GM18519 (cell line): ENCODE measurements at regions not wholly inside any gene's neighbourhood (a gene's known extent, or its start where the extent isn't known, plus 50 kb on each side); places are given as distances from the start of the nearest gene placed in this dataset.

ENCODE experiments used
- ATAC-seq: cut with Tn5 transposase; IDR thresholded peaks from one replicate; pipeline ENCODE4 v1.9.1; 2021; ENCODE audit warnings: mild to moderate bottlenecking, moderate library complexity; ENCODE audit not compliant: unreplicated experiment, low FRiP score

DNA sequence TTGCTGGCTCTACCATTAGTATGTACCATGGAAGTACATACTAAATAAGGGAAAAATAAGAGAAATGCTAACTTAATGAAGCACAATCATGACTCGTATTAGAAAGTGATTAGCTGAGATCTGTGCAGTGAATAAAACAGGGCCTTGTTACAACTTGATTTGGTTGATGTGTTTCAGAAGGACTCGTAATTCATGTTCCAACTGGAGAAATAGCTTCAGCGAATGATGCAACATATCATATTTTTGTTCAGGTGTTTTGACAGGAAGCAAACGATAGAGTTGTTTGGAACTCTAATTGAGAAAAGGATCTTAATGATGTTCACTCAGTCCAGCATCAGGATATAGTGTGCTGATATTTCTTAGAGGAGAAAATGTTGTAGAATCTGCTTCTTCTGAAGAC is 474.6 kb upstream of the WWC1 start:
- no peak for ATAC-seq

DNA sequence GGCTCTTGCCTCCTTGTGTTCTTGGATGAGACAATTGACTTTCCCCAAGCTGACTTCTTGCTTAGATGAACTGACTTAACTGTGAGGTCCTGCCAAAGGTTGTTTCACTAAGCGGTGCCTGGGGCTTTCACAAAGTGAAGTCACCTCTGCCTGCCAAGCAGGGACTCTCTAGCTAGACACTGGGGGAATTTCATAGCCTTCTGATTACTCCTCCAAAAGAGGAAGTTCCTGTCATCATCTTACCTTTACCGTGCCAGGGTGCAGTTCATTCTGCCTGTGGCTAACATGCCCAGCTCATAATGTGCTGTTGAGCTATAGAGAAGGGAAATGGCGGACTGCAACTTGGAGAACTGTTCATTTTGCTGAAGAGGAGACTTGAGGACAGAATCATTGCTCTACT is 472.0 kb upstream of the WWC1 start:
- ATAC-seq: peak; percentile 95

DNA sequence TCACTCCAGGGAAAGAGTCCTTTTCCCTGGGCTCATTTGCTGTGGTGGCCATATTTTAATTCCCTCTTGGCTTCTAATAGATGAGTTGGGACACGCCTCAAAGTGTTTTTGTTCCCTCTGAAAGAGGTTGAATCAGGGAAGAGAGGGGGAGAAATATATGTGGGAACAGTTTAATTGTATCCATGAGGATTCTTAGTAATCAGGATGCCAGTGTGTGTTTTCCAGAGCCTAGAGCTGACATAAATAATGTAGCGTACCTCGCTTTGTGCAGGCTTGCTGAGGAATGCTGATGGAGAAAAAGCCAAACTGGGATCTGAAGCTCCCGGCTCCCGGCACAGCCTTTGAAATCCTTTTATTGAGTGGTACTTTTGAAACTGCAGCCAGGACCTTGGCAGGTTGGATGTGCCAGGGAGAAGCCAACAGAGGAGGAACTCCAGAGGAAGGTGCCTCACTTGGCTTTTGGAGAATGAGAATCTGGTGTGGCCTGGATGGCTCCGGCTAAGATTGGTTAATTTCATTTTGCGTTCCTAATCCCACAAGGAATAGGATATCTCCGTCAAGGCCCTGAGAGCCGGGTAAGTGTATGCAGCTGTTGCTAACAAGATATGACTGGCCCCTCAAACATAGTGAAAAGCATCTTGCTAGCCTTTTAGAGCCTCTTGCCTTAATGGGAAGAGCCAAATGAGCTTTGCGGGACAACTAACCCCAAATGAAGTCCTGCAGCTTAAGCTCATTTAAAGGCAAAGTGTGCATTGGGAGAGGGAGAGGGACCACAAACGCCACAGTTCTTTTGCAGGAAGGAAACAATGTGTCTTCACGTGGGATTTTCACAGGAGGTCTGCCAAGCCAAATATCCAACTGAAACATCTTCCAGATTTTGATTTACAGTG is 471.1 kb upstream of the WWC1 start:
- no peak for ATAC-seq

DNA sequence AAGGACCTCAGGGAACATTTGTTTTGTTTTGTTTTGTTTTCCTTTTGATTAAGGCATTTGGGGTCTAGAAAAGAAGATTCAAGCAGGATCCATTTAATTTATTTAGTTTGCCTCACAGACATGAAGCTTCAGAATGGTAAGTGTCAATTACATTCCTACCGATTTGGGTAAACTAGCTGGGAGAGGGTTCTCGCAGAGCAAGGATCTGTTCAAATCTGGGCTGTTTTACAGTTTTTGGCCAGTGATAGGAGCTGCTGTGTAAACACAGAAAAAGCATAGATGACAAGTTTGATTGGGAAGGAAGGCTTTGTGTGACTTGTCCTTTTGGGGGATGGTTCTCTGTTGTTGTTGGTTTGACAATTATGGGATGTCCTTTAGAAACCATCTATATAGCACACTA is 470.3 kb upstream of the WWC1 start:
- no peak for ATAC-seq

DNA sequence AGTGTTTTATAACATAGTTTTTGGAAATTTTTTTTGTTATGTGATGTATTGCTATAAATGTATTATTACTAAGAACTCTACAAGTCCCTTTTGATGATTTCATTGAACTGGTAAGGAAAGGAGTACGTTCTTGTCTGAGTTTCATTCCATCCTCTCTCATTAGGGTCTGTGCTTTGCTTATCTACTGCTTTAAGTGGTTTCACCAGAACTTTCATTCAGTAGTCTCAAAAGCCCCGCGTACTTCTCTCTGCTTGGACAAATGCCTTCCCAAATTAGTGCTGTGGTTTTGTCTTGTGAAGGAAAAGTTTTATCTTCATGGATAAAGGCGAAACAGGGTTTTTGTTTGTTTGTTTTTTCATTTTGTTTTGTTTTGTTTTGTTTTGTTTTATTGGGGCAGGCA is 469.8 kb upstream of the WWC1 start:
- no peak for ATAC-seq

DNA sequence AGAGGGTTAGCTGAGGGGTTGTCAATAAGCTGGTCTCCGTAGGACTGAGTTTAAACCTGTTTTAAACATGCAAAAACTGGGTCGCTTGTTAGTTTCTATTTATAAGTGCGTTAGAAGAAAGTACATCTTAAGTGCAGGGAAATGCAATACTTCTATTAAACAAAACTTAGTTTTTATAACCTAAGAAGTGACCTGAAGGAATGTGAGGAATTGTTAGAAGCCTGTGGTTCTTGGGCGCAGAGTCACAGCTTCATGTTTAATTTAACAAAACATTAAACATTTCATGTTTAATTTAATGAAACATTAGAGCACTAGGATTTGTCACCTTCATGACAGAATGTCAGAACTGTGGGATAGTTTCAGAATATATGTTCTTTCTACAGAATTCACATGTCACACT is 469.2 kb upstream of the WWC1 start:
- ATAC-seq: no peak

DNA sequence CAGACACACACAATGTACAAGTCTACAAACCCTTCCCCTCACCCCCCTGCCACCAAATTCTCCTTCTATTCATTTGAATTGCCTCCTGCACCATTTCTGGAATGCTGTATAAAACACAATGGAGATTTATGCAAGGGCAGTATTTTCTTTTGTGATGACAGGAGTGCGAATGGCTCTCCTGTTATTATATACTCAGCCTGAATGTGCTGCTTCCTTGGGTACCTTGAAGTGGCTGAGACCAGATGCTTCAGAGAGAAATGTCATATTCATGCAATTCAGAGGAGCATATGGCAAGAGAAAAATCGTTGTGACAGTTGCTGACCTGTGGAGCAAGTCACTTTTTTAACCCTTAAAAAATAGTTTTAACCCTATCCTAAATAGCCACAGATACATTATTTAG is 468.0 kb upstream of the WWC1 start:
- no peak for ATAC-seq

DNA sequence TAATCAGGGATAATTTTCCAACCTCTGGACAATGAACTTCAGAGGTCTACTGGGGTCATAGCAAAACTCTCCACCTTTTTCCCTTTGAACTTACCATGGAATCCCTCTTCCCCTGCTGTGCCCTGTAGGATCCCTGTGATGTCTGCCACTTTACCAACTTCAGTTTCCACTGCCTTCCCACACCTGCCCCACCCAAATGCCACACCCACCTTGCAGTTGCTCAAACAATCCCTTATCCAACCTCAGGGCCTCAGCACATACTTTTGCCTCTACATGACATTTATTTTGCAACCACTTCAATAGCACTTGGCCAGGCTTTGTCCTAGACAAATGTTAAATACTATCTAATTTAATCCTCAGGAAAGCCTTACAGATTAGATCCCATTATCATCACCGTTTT is 463.7 kb upstream of the WWC1 start:
- no peak for ATAC-seq

DNA sequence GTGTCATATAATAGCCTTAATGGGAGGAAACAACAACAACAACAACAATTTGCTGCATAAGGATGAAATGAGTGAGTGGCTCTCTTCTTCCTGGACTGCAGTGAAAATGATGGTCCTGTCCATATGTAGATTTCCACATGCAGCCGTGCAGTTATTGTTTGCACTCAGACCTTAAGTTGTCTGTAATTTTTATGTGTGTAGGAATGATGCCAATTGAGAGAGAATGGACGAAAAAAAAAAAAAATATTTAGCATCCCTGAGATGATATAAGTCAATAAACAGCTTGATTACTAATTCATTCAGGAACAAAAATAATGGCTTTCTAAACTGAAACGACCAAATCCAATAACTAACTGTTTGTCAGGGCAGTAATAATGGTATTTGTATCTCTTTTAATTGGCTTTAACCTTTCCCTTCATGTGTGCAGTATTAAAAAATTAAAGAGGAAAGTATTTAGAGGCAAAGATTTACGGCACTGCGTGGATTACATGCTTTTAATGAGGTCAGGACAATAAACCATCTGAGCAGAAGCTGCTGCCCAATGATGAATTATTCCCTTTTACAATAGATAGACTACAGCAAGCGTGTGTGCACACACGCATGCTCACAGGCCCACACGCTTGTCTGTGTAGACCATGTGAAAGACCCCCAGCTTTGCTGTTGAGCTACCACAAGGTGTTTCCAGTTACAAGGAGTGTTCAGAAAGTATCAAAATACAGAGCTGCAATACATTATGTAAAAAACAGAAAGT is 459.5 kb upstream of the WWC1 start:
- no peak for ATAC-seq

DNA sequence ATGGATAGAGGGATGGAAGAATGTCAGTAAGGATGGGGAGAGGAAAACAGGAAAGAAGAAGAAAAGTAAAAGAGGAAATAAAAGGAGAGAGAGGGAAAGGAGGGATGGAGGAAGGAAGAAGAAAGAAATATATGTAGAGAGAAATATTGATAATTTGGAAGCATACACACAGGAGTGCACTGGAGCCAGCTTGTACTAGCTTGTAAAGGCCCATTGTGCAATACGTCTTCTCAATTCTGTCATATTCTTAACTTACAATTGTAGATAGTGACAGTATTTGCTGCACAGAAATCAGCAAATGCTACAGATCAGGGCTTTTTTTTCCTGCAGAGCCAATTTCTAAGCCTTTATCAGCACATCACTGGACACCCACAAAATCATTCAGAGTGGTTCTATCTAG is 458.8 kb upstream of the WWC1 start:
- no peak for ATAC-seq

DNA sequence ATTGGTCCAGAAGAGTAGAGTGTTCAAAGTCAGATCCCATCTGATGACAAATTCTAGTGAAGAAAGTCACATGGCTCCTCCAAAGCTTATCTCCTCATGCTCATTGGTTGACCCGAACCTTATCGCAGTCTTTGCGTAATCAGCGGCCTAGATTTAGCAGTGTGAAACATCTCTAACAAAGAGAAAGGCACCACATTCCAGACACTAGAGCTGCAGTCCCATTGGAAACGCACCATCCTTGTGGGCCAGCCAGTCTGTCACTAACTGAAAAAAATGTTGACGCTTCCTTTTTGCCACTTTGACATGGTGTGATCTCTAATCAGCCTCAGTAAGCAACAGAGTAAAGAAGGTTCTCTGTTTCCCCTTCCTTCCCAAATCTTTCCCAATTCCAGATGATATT is 458.0 kb upstream of the WWC1 start:
- ATAC-seq: no peak

DNA sequence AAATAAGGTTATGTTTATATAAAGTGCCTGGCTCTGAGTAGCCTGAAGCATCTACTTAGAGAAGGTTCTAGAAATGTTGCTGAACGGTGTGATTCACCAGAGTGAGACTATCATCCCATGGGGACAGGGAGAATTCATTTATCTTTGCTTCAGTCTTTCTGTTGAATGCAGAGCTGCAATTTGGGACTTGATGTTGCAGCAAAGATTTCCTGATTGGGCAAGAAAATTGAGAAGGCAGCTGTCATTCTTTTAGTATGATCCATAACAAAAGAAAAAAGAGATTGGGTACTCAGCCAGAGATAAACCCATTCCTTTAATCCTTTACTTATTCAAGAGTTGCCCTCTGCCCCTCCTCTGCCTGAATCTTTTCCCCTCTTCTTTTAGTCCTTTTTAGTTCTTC is 456.3 kb upstream of the WWC1 start:
- ATAC-seq: no peak

DNA sequence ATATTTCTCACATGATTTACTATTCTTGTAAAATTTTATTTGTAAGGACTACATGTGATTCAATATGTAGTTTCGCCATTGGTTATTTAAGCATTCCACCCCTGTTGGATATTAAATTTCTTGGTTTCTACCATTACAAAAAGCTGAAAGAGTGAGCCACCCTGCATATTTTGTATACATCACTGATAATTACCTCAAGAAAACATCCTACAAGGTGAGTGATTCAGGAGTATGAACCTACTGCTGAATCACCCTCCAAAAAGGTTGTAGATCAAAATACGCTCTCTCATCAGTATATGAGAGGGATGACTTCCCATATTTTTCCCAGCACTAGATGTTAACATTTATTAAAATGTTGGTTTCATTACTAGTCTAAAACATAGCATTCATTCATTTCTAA is 454.3 kb upstream of the WWC1 start:
- ATAC-seq: no peak

DNA sequence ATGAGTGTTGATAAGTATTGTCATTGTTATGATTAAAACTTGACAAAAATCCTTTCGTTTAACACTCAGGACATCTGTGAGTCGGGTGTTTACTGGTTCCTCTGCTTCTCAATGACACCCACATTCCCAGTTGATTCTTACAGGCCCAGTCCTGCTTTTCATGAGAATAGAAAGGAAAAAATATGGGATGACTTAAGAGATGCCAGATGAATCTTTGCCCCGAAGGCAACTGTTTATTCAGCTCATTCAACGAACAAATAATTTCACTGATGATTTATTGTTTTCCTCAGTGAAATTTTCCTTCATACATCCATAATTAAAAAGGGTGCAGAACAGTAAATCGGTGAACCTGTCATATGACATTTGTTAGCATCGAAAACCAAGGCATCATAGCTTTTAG is 452.4 kb upstream of the WWC1 start:
- no peak for ATAC-seq

DNA sequence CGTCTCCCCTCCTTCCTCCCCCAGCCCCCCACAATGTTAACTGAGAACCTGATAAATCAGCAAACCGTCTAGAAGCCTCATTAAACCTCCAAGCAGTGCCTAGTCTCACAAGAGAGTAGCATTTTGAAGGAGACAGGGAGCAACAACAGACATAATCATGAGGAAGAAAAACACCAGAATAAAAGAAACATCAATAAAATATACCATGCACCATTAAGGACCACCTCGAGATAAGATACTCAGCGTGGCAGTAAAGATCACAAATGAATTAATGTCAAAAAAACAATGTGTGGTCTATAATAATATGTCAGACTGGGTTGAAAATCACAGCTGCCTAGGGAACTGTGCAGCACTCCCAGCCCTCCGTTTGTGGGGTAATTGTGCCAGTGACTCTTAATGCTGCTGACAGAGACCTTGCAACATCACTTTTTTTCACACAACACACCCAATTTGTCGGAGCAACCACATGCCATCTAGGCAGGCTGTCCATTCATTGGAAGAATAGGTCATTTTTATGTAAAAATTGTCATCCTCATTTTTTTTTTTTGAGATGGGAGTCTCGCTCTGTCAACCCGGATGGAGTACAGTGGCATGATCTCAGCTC is 450.8 kb upstream of the WWC1 start:
- ATAC-seq: no peak

DNA sequence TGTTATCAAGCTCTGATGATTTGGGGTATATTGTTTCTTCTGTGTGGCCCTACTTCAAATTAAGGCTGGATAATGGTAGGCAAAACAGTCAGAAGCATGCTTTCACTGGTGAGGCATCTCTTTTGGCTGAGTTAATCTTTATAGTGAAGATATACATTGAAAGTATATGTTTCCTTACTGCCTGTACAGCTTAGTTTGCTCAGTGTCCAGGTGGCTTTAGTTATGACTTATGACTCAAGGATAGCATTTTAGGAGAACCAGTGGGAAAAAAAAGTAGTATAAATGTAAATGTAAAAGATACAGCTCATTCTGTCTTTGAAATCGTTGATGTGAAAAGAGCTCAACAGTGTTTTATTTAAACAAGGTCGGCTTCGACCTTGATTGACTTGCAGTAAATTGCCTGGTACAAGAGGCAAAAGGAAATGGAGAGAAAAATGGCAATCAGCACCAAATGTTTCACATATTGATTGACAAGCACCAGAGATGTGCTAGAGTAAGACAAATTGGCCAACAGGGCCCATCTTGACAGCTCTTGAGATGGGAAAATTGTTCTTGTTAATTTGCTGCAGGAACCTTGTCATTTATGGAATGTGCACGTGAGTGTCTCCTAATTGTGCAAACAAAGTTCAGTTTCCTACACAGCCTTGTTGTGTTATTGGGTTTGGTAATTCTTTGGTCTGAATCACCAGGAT is 447.4 kb upstream of the WWC1 start:
- no peak for ATAC-seq

DNA sequence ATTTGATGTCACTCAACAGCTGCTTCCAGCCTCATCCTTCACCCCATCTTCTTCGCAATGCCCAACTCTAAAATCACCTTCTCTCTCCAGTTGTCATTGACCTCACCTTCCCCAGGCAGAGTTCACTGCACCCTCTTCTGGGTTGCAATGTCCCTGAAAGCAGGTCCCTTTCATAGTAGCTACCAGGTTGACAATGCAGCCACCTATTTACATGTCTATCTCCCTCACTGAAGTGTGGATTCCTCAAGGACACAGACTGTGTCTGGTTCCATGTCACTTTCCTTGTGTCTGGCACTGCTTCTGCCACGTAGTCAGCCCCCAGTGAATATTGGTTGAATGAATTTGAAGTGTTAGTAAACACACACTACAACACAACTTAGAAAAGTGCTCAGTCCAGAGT is 445.5 kb upstream of the WWC1 start:
- no peak for ATAC-seq

DNA sequence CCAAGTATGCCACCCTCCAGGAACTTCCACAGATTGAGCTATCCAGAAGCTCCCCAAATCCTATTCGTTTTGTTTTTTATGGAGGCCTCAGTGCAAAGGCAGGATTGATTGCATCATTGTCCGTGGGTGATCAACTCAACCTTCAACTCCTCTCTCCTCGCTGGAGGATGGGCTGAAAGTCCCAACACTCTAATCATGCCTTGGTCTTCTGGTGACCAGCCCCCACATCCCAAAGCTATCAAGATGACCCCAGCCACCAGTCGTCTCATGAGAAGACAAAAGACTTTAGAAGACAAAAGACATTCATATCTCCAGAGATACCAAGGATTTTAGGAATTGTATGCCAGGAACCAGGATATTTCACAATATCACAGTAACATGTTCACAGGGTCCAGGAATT is 441.6 kb upstream of the WWC1 start:
- ATAC-seq: no peak

DNA sequence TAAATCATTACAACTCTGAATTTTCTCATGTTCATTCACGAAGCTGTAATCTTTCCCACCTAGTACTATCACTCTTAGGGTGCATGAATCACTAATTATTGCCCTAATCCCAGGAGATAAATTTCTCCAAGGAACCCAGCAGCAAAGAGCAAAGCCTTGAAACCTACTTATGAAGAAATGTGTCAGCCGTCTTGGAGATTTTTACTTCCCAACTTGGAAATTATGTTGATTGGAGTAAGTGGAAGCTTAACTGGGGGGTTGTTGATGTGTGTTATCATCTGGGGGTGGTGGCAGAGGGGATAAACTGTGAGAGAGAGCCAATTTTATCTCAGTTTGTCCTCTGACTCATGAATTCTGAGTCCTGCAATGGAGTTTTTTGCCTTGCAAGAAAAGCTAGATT is 440.5 kb upstream of the WWC1 start:
- no peak for ATAC-seq

DNA sequence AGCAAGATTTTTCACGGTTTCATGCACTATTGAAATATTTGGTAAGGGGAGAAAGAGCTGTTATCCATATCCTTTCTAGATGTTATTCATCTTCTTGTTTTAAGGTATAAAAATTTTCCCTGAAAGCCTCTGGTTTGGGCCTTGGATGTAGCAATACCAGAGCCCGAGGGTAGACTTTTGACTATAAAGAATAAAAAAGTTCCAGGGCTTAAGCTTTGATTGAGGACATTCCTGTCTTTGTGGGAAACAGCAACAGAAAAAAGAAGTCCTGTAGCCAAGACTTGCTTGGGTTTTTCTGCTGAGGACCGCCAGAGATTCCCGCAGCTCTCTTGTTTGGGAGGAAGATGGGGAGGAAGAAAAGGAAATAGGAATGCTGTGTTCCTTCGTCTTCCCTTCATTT is 440.0 kb upstream of the WWC1 start:
- no peak for ATAC-seq

DNA sequence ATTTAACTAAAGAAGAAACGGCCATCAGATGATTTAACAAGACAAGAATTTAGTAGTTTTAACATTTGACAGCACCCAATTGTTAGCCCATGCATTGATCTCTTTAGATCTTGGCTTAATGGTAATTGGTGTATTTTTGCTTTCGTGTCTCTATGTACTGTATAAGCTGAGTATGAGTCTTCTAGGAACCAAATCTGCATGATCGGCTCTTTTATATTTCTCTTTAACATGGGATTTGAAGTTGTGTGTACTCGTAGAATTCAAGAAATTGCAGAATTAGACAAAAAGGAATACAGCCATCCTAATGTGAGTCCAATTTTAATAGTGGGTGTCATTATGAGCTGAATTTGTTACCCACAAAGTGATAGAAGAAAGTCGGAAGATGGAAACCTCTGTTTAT is 438.9 kb upstream of the WWC1 start:
- ATAC-seq: no peak
